C4-2B (cell line): ENCODE measurements at regions not wholly inside any gene's neighbourhood (a gene's known extent, or its start where the extent isn't known, plus 50 kb on each side); places are given as distances from the start of the nearest gene placed in this dataset.

Experiments used
- CTCF ChIP-seq: fragments of 450-650 bp; conservative IDR thresholded peaks from 2 replicates; pipeline ENCODE4 v1.5.1; 2017; ENCODE audit warnings: mild to moderate bottlenecking
- ZFX ChIP-seq: fragments of 450-650 bp; IDR thresholded peaks from 2 replicates; pipeline ENCODE4 v1.6.1; 2017

GRCh38 chr1:105442901-105443300, 1613.6 kb upstream of the PRMT6 start:
- TF ChIP-seq CTCF (no peak), ZFX (no peak)
